Heart right ventricle (tissue), 16 donors: ENCODE measurements at regions not wholly inside any gene's neighbourhood (a gene's known extent, or its start where the extent isn't known, plus 50 kb on each side); places are given as distances from the start of the nearest gene placed in this dataset.

Source experiments
- ATAC-seq, 8 donors: fragments of 200-7000 bp; cut with Tn5 transposase; one replicate each; pipeline ENCODE4 v1.9.1; 2020; ENCODE audit warnings: mild to moderate bottlenecking in 8 of 8, moderate library complexity in 8 of 8, moderate number of reproducible peaks in 1 of 8
- DNase-seq, 2 donors: peaks; one replicate each; pipeline ENCODE4 v3.0.0-alpha.2; 2020
- H3K27ac ChIP-seq, 10 donors: fragments of 200-600 bp; sonication (generic) in 2 of 10; one replicate each; pipeline versions ENCODE4 v1.5.0 to v1.8.0; 2020 to 2022; ENCODE audit warnings: mild to moderate bottlenecking in 3 of 10
- H3K27me3 ChIP-seq, 7 donors: fragments of 200-600 bp; one replicate each; pipeline ENCODE4 v1.8.0; 2021 to 2022; ENCODE audit warnings: mild to moderate bottlenecking in 2 of 7
- H3K36me3 ChIP-seq, 9 donors: fragments of 200-600 bp; sonication (generic) in 1 of 9; one replicate each; pipeline versions ENCODE4 v1.5.0 to v1.8.0; 2020 to 2022; ENCODE audit warnings: mild to moderate bottlenecking in 2 of 9
- H3K4me1 ChIP-seq, 9 donors: fragments of 200-600 bp; sonication (generic) in 1 of 9; one replicate each; pipeline versions ENCODE4 v1.5.0 to v1.8.0; 2020 to 2022; ENCODE audit warnings: mild to moderate bottlenecking in 4 of 9
- H3K4me3 ChIP-seq, 10 donors: fragments of 200-600 bp; sonication (generic) in 2 of 10; one replicate each; pipeline versions ENCODE4 v1.5.0 to v1.8.0; 2020 to 2022; ENCODE audit warnings: mild to moderate bottlenecking in 7 of 10, moderate library complexity in 2 of 10
- H3K9me3 ChIP-seq, 11 donors: fragments of 200-600 bp in 10 of 11; sonication (generic) in 2 of 11; one replicate each; pipeline versions ENCODE4 v1.5.0 to v1.8.0; 2013 to 2022; ENCODE audit warnings: mild to moderate bottlenecking in 2 of 11, control low read depth in 1 of 11, moderate library complexity in 1 of 11
- CTCF ChIP-seq, 9 donors: fragments of 200-600 bp; sonication (generic) in 2 of 9; IDR thresholded peaks; one replicate each; pipeline versions ENCODE4 v1.5.0 to v1.8.0; 2021 to 2022; ENCODE audit warnings: antibody characterized with exemption in 9 of 9, mild to moderate bottlenecking in 5 of 9, moderate library complexity in 1 of 9
- WGBS, 2 donors: extraction: QIAGEN DNeasy Blood & Tissue Kit; methylation state at CpG; one replicate each; pipeline ENCODE4 v1.1.7; 2013; ENCODE audit warnings: inconsistent platforms in 1 of 2; 5-methylcytosine and 5-hydroxymethylcytosine counted together
- intact Hi-C, 10 donors: fragments of 100-400 bp; cut with DNase I; formaldehyde crosslinking; loops; one replicate each; pipeline versions ENCODE4 v1.11.1 to v1.14.2; 2022
- donor health status: Arrhythmogenic right ventricular cardiomyopathy.
- donor health status: ischemic (EF 13 %, LVEDD 7.1; RV severe dilation, severe dysfunction).
- donor health status: healthy with polysubstance abuse.
- donor health status: DM: no; HTN: yes; CAD: no.
- donor health status: DM: no; HTN: no; CAD: no.
- donor health status: ischemic (EF 25% LVEDD 6.9; RV normal size, moderate dysfunction).
- donor health status: ischemic (EF 25% LVEDD 5.7; RV mildly dilated, moderate dysfunction).
- donor health status: healthy.
- donor health status: DM: yes; HTN: yes; CAD: no.
- donor health status: Ischemic cardiomyopathy.
- donor health status: ischemic (EF 35%, LVEDD 5.7; RV mildly dilated, moderate dysfunction).
- donor health status: nonischemic (EF 11% LVEDD 7.7; RV severe dilation, severe dysfunction).
- donor health status: DM: yes; HTN: yes; CAD: no.
- donor health status: PGD.
- donor health status: ischemic (EF 29% LVEDD 5.4; RV normal size, mild dysfunction).
- donor health status: nonischemic (EF 23%, LVEDD 6.1; RV moderate dilation, normal function).

- 77 to 78% methylated on average over 9 of the region's 9 CpGs for WGBS, 2 donors
- ATAC-seq (no peak), DNase-seq (no peak)
- no peaks in the 10 kb centered on the region for H3K27me3 ChIP-seq
- intact Hi-C loops: no loop called here
- H3K9me3 ChIP-seq: peaks cover 0 to 22% (median 0%) of the 10 kb centered on the region in 11 donors
- H3K4me1 ChIP-seq: no peaks in the 10 kb centered on the region
- no peak overlapping the region for H3K27ac ChIP-seq
- H3K36me3 ChIP-seq: no peaks in the 10 kb centered on the region
- TF ChIP-seq CTCF (IDR thresholded peaks at IDR 0.05): no peak
- no peak overlapping the region for H3K4me3 ChIP-seq
These were observed 229.6 kb upstream of the IRX2 start for GRCh38 chr5:2981035-2981434.

- H3K4me1 ChIP-seq: no peaks in the 10 kb centered on the region
- H3K36me3 ChIP-seq: no peaks in the 10 kb centered on the region
- H3K27me3 ChIP-seq: peaks cover 0 to 3% (median 0%) of the 10 kb centered on the region in 7 donors
- intact Hi-C loops: no loop called here
- no peak for TF ChIP-seq CTCF (IDR thresholded peaks at IDR 0.05)
- H3K27ac ChIP-seq: no peak overlapping the region
- DNase-seq (no peak), ATAC-seq (no peak)
- H3K4me3 ChIP-seq: no peak overlapping the region
- peaks cover 0 to 44% (median 7%) of the 10 kb centered on the region in 11 donors for H3K9me3 ChIP-seq
- 30 to 49% methylated on average over 2 of the region's 2 CpGs for WGBS, 2 donors
These were observed 208.8 kb upstream of the IRX2 start for GRCh38 chr5:2960294-2960693.

GRCh38 chr5:2958976-2959375 is 207.5 kb upstream of the IRX2 start:
- intact Hi-C loops: no loop called here
- DNase-seq: no peak
- TF ChIP-seq CTCF (IDR thresholded peaks at IDR 0.05): no peak

GRCh38 chr5:2948875-2949274 is 197.4 kb upstream of the IRX2 start:
- no peak for TF ChIP-seq CTCF (IDR thresholded peaks at IDR 0.05)
- DNase-seq (no peak), ATAC-seq (no peak)
- Histone ChIP-seq H3K27me3 (no peaks in the 10 kb centered on the region), H3K4me3 (no peak overlapping the region), H3K9me3 (peaks cover 0 to 17% (median 0%) of the 10 kb centered on the region in 11 donors), H3K4me1 (no peaks in the 10 kb centered on the region), H3K27ac (no peak overlapping the region), H3K36me3 (no peaks in the 10 kb centered on the region)
- WGBS, 2 donors: 62 to 63% methylated on average over 3 of the region's 3 CpGs
- intact Hi-C loops: no loop called here

More at GRCh38 chr5:2958976-2959375, 207.5 kb upstream of the IRX2 start:
- H3K36me3 ChIP-seq: no peaks in the 10 kb centered on the region
- H3K27ac ChIP-seq: no peak overlapping the region
- no peak overlapping the region for H3K4me3 ChIP-seq
- peaks cover 0 to 3% (median 0%) of the 10 kb centered on the region in 7 donors for H3K27me3 ChIP-seq
- ATAC-seq: no peak
- H3K9me3 ChIP-seq: peaks cover 0 to 48% (median 7%) of the 10 kb centered on the region in 11 donors
- 70 to 75% methylated on average over 2 of the region's 2 CpGs for WGBS, 2 donors
- H3K4me1 ChIP-seq: no peaks in the 10 kb centered on the region
